ENCODE measurements at regions not wholly inside any gene's neighbourhood (a gene's known extent, or its start where the extent isn't known, plus 50 kb on each side); places are given as distances from the start of the nearest gene placed in this dataset.

DNA sequence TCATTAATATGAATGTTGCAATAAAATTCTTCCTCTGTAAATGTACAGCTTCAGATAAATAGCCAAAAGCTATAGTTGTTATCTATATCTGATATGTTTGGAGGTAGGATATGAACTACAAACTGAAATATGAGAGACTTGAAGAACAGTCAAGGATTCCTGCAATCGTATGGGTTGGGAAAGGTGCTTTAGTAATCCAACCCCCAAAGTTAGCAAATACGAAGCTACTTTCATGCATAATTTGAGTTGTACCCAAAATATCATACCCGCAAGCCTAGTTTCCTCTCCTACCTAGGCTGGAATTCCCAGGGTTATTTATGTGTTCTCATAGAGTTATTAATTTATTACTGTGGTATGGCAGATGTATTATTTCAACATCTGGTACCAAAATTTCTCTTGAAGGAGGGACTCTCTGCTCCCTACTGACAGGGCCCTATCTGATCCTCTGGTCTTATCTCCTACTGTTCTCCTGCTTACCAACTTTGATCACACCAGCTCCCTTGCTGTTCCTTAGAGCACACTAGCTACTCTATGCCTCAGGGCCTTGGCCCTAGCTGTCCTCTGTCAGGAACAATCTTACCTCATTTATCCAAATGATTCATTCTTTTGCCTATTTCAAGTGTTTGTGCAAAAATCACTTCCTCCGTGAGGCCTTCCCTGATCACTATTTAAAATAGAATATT, 140.4 kb upstream of the CCDC54 start:
- DNase-seq (ENCODE audit: low spot score) = no peak
- Mint-ChIP-seq H3K36me3 (ENCODE audit: low read depth) (no peaks in the 10 kb centered on the region), H3K9me3 (ENCODE audit: low read depth) (no peaks in the 10 kb centered on the region), H3K27me3 (ENCODE audit: low read depth) (no peaks in the 10 kb centered on the region), H3K4me3 (ENCODE audit: unreplicated experiment) (no peak overlapping the region), H3K4me1 (ENCODE audit: low read depth) (peaks cover 26% of the 10 kb centered on the region), H3K27ac (ENCODE audit: unreplicated experiment) (no peak overlapping the region)
- TF ChIP-seq, protein P1, sequence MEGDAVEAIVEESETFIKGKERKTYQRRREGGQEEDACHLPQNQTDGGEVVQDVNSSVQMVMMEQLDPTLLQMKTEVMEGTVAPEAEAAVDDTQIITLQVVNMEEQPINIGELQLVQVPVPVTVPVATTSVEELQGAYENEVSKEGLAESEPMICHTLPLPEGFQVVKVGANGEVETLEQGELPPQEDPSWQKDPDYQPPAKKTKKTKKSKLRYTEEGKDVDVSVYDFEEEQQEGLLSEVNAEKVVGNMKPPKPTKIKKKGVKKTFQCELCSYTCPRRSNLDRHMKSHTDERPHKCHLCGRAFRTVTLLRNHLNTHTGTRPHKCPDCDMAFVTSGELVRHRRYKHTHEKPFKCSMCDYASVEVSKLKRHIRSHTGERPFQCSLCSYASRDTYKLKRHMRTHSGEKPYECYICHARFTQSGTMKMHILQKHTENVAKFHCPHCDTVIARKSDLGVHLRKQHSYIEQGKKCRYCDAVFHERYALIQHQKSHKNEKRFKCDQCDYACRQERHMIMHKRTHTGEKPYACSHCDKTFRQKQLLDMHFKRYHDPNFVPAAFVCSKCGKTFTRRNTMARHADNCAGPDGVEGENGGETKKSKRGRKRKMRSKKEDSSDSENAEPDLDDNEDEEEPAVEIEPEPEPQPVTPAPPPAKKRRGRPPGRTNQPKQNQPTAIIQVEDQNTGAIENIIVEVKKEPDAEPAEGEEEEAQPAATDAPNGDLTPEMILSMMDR (IDR thresholded peaks at IDR 0.05) = no peak

DNA sequence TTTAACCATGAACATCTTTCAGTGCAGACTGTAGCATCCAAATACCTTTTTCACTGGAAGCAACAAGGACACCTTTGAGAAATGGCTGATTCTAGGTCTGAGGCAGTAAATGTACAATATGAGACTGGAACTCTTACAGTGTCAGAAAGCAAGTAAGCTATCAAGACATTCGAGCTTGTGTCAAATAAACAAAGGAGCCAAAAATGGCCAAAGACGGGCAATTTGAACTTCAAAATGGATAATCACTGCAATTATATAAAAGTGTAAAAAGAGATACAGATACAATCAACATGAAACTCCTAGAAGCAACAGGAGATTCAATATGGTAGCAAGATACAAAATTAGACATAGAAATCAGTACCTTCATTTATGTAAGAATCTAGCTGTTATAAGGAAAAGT, 138.5 kb upstream of the CCDC54 start:
- H3K4me3 Mint-ChIP-seq (ENCODE audit: unreplicated experiment) = no peak overlapping the region
- H3K9me3 Mint-ChIP-seq (ENCODE audit: low read depth) = no peaks in the 10 kb centered on the region
- TF ChIP-seq, protein P1 (IDR thresholded peaks at IDR 0.05) = no peak
- DNase-seq (ENCODE audit: low spot score) = no peak
- peaks cover 43% of the 10 kb centered on the region for H3K4me1 Mint-ChIP-seq (ENCODE audit: low read depth)
- H3K27me3 Mint-ChIP-seq (ENCODE audit: low read depth) = no peaks in the 10 kb centered on the region
- no peaks in the 10 kb centered on the region for H3K36me3 Mint-ChIP-seq (ENCODE audit: low read depth)
- no peak overlapping the region for H3K27ac Mint-ChIP-seq (ENCODE audit: unreplicated experiment)

DNA sequence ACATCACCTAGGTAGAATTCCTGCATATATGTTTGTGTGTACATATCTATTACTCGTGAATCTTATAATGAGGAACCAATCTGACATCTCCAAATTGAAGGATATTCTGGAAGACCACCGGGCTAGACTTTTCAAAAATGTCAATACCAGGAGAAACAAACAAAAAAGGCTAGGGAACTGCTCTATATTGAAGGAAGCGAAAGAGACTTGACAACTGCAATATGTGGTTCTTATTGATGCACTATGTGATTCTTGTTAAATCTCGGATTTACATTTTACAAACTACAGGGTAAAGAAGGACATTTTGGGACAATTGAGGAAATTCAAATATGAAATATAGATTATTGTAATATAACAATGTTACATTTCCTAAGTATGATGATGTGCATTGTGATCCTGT, 137.5 kb upstream of the CCDC54 start:
- TF ChIP-seq, protein P1 (IDR thresholded peaks at IDR 0.05) = no peak
- H3K9me3 Mint-ChIP-seq (ENCODE audit: low read depth) = no peaks in the 10 kb centered on the region
- peak overlapping the region; percentile 47 for H3K4me3 Mint-ChIP-seq (ENCODE audit: unreplicated experiment)
- no peak overlapping the region for H3K27ac Mint-ChIP-seq (ENCODE audit: unreplicated experiment)
- H3K27me3 Mint-ChIP-seq (ENCODE audit: low read depth) = no peaks in the 10 kb centered on the region
- DNase-seq (ENCODE audit: low spot score) = no peak
- no peaks in the 10 kb centered on the region for H3K36me3 Mint-ChIP-seq (ENCODE audit: low read depth)
- H3K4me1 Mint-ChIP-seq (ENCODE audit: low read depth) = peaks cover 49% of the 10 kb centered on the region

DNA sequence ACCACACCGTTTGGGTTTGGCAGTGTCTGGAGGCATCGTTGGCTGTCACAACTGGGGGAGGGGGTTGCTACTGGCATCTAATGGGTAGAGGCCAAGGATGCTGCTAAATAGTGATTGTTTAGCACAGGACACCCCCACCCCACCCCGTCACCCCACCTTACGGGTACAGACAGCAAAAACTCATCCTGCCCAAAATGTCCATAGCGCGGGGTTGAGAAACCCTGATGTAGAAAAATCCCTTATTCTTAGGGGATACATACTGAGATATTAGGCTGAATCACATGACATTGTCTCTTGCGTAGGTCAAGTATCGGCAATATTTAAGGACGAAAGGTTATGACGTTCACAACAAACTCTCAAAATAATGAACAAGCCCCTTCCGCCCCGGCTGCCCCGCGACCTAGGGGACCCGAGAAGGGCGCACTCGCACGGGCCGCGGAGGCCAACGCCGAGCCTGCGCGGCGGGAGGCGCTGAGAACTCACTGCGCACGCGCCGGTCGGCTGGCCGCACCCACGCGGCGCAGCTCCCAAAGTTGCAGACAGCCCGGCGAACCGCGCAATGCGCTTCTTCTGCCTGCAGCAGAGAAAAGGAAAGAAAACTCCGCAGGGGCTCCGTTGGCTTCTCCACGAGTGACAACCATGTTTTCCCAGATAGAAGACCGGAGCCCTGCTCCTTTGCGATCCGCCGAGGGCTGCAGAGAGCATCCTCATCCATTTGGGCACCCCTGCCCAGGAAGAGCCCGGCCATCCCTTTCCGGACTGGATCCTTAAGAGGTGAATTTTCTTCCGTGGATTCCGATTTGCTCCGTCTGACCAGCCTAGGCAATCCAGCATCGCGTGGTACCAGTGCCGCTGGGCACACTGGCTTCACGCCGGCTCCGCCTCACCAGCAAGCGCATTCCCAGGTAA, 136.8 kb upstream of the CCDC54 start:
- Mint-ChIP-seq H3K4me3 (ENCODE audit: unreplicated experiment) (peak overlapping the region; percentile 97), H3K9me3 (ENCODE audit: low read depth) (no peaks in the 10 kb centered on the region), H3K36me3 (ENCODE audit: low read depth) (no peaks in the 10 kb centered on the region), H3K27me3 (ENCODE audit: low read depth) (no peaks in the 10 kb centered on the region), H3K27ac (ENCODE audit: unreplicated experiment) (peak overlapping the region; percentile 89), H3K4me1 (ENCODE audit: low read depth) (peaks cover 47% of the 10 kb centered on the region)
- TF ChIP-seq, protein P1 (IDR thresholded peaks at IDR 0.05) = no peak
- peak; percentile 85 for DNase-seq (ENCODE audit: low spot score)

DNA sequence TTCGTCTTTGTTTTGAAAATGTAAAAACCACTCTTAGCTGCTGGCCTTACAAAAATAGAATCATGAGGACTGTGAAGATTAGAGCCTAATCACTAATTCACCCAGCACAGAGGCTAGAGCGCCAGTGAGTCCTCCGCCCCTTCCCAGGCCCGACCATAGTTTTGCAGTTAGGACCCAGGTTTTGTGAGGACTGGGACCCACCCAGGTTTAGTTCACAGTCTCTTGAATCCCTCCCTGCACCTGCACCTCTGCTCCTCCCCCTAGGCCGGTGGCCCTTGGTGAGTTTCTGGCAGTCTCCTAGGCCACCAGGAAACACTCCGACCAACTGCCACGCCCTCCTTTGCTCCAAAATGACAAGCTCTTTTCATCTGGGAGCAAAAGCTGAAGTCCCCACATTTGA, 136.0 kb upstream of the CCDC54 start:
- H3K36me3 Mint-ChIP-seq (ENCODE audit: low read depth) = no peaks in the 10 kb centered on the region
- H3K4me1 Mint-ChIP-seq (ENCODE audit: low read depth) = peaks cover 40% of the 10 kb centered on the region
- no peak for DNase-seq (ENCODE audit: low spot score)
- no peaks in the 10 kb centered on the region for H3K27me3 Mint-ChIP-seq (ENCODE audit: low read depth)
- H3K4me3 Mint-ChIP-seq (ENCODE audit: unreplicated experiment) = peak overlapping the region; percentile 97
- no peaks in the 10 kb centered on the region for H3K9me3 Mint-ChIP-seq (ENCODE audit: low read depth)
- TF ChIP-seq, protein P1 (IDR thresholded peaks at IDR 0.05) = no peak
- peak overlapping the region; percentile 89 for H3K27ac Mint-ChIP-seq (ENCODE audit: unreplicated experiment)

All from chondrocyte (in vitro differentiated cells).